ENCODE measurements at regions not wholly inside any gene's neighbourhood (a gene's known extent, or its start where the extent isn't known, plus 50 kb on each side); places are given as distances from the start of the nearest gene placed in this dataset.

DNA sequence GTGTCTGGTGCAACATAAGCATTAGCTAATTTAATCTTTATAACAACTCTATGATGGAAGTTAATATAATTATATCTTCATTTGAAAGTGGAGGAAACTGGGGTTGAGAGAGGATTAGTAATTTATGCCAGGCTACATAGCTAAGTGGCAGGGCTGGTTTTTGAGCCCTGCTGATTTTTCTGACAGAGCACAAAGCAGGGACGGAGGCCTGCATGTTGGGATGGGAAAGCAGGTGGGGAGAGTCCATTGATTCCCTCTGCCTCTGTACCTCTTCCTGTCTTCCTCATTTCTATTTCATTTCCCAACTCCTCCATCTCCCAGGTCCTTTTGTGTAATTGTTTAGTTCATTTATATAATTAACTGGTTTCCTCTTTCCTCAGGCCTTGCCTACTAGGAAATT, 251.6 kb upstream of the ZPLD1 start:
- Mint-ChIP-seq H3K27me3 (no peaks in the 10 kb centered on the region), H3K4me1 (peaks cover 9% of the 10 kb centered on the region), H3K4me3 (no peak overlapping the region), H3K27ac (no peak overlapping the region), H3K9me3 (ENCODE audit: insufficient read depth) (no peaks in the 10 kb centered on the region)
- Histone ChIP-seq H3K4me3 (ENCODE audit: control extremely low read depth in 1 of 5, extremely low read depth in 1 of 5, insufficient read depth in 1 of 5, low read depth in 2 of 5, low read length in 4 of 5) (no peak overlapping the region), H3K36me3 (replicated peaks in 1 of 2; ENCODE audit: control extremely low read depth in 1 of 2, control insufficient read depth in 1 of 2, extremely low read depth in 1 of 2, insufficient read depth in 2 of 2, low read length in 1 of 2) (no peaks in the 10 kb centered on the region), H3K27me3 (replicated peaks in 1 of 4; ENCODE audit: control extremely low read depth in 1 of 4, control insufficient read depth in 3 of 4, insufficient read depth in 4 of 4, low read length in 3 of 4) (no peaks in the 10 kb centered on the region), H3K4me1 (ENCODE audit: control insufficient read depth in 2 of 2, insufficient read depth in 2 of 2, low read length in 2 of 2) (peaks cover 8 to 16% of the 10 kb centered on the region in 2 donors), H3K9ac (ENCODE audit: low read length) (no peak overlapping the region), H3K27ac (ENCODE audit: low read length in 2 of 2) (no peak overlapping the region), H3K9me3 (ENCODE audit: control extremely low read depth in 1 of 3, control insufficient read depth in 2 of 3, insufficient read depth in 1 of 3, low read length in 2 of 3) (no peaks in the 10 kb centered on the region), H4K20me1 (ENCODE audit: control insufficient read depth, insufficient read depth, low read length, poor library complexity, severe bottlenecking) (no peaks in the 10 kb centered on the region), H3K79me2 (ENCODE audit: control insufficient read depth, insufficient read depth, low read length) (no peaks in the 10 kb centered on the region), H2AFZ (ENCODE audit: insufficient read depth, low read depth, low read length, poor library complexity, severe bottlenecking) (no peak overlapping the region), H3K4me2 (replicated peaks; ENCODE audit: low read depth, low read length, poor library complexity, severe bottlenecking) (no peak overlapping the region)
- intact Hi-C loops (cut with micrococcal nuclease): no loop called here
- no CpG with 5 or more reads among the region's 1 CpG for WGBS (ENCODE audit: insufficient coverage)
- ATAC-seq (ENCODE audit: low read depth): no peak
- POLR2A ChIA-PET: no interaction called here
- no peak for DNase-seq
- CTCF ChIA-PET: no interaction called here
- TF ChIP-seq, protein P1, sequence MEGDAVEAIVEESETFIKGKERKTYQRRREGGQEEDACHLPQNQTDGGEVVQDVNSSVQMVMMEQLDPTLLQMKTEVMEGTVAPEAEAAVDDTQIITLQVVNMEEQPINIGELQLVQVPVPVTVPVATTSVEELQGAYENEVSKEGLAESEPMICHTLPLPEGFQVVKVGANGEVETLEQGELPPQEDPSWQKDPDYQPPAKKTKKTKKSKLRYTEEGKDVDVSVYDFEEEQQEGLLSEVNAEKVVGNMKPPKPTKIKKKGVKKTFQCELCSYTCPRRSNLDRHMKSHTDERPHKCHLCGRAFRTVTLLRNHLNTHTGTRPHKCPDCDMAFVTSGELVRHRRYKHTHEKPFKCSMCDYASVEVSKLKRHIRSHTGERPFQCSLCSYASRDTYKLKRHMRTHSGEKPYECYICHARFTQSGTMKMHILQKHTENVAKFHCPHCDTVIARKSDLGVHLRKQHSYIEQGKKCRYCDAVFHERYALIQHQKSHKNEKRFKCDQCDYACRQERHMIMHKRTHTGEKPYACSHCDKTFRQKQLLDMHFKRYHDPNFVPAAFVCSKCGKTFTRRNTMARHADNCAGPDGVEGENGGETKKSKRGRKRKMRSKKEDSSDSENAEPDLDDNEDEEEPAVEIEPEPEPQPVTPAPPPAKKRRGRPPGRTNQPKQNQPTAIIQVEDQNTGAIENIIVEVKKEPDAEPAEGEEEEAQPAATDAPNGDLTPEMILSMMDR (IDR thresholded peaks at IDR 0.05): no peak
- TF ChIP-seq EZH2 (IDR thresholded peaks at IDR 0.05; ENCODE audit: borderline replicate concordance, insufficient read depth, low read depth, low read length, poor library complexity, severe bottlenecking): no peak

DNA sequence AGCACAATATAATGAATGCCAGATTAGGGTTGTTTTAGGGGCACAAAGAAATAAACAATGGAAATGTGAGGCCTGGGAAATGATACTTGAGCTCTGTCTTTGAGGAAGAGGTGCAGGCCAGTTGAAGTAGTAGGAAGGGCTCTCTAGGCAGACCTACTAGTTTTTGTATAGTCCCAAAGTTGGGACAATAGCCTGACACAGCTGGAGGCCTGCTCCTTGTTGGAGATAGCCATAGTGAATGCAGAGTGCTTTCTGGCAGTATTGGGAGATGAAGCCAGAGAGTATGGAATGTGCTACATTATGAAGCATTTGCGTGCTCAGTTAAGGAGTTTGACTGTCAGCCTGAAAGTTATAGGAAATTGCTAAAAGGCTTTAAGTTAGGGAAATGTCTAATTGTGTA, 251.2 kb upstream of the ZPLD1 start:
- Mint-ChIP-seq H3K9me3 (ENCODE audit: insufficient read depth) (no peaks in the 10 kb centered on the region), H3K4me1 (peaks cover 9% of the 10 kb centered on the region)
- TF ChIP-seq, protein P1 (IDR thresholded peaks at IDR 0.05): no peak

More for the DNA sequence above, 251.2 kb upstream of the ZPLD1 start:
- 100% methylated on average over 1 of the region's 1 CpG for WGBS (ENCODE audit: insufficient coverage)
- Histone ChIP-seq H3K4me3 (ENCODE audit: control extremely low read depth in 1 of 5, extremely low read depth in 1 of 5, insufficient read depth in 1 of 5, low read depth in 2 of 5, low read length in 4 of 5) (no peak overlapping the region), H3K27ac (ENCODE audit: low read length in 2 of 2) (no peak overlapping the region), H3K36me3 (replicated peaks in 1 of 2; ENCODE audit: control extremely low read depth in 1 of 2, control insufficient read depth in 1 of 2, extremely low read depth in 1 of 2, insufficient read depth in 2 of 2, low read length in 1 of 2) (no peaks in the 10 kb centered on the region), H3K9ac (ENCODE audit: low read length) (no peak overlapping the region), H3K79me2 (ENCODE audit: control insufficient read depth, insufficient read depth, low read length) (no peaks in the 10 kb centered on the region), H3K9me3 (ENCODE audit: control extremely low read depth in 1 of 3, control insufficient read depth in 2 of 3, insufficient read depth in 1 of 3, low read length in 2 of 3) (no peaks in the 10 kb centered on the region), H4K20me1 (ENCODE audit: control insufficient read depth, insufficient read depth, low read length, poor library complexity, severe bottlenecking) (no peaks in the 10 kb centered on the region), H3K27me3 (replicated peaks in 1 of 4; ENCODE audit: control extremely low read depth in 1 of 4, control insufficient read depth in 3 of 4, insufficient read depth in 4 of 4, low read length in 3 of 4) (no peaks in the 10 kb centered on the region), H2AFZ (ENCODE audit: insufficient read depth, low read depth, low read length, poor library complexity, severe bottlenecking) (no peak overlapping the region), H3K4me1 (ENCODE audit: control insufficient read depth in 2 of 2, insufficient read depth in 2 of 2, low read length in 2 of 2) (peaks cover 8 to 16% of the 10 kb centered on the region in 2 donors), H3K4me2 (replicated peaks; ENCODE audit: low read depth, low read length, poor library complexity, severe bottlenecking) (no peak overlapping the region)
- Mint-ChIP-seq H3K4me3 (no peak overlapping the region), H3K27me3 (no peaks in the 10 kb centered on the region), H3K27ac (no peak overlapping the region)
- no peak for ATAC-seq (ENCODE audit: low read depth)
- intact Hi-C loops (cut with micrococcal nuclease): no loop called here
- ChIA-PET POLR2A (no interaction called here), CTCF (no interaction called here)
- DNase-seq: no peak

Data from B cell (primary cell).